ENCODE measurements at regions not wholly inside any gene's neighbourhood (a gene's known extent, or its start where the extent isn't known, plus 50 kb on each side); places are given as distances from the start of the nearest gene placed in this dataset.

- WGBS, 2 experiments (ENCODE audit: insufficient coverage in 2 of 2) = 94 to 100% methylated on average over 2 of the region's 4 CpGs
- H3K27ac ChIP-seq (ENCODE audit: low read depth, low read length, severe bottlenecking) = no peak overlapping the region
- H3K9me3 ChIP-seq (ENCODE audit: control insufficient read depth, low read length) = peaks cover 5% of the 10 kb centered on the region
- no peaks in the 10 kb centered on the region for H3K36me3 ChIP-seq (ENCODE audit: control insufficient read depth, insufficient read depth, low read length)
- no peaks in the 10 kb centered on the region for H3K4me1 ChIP-seq (ENCODE audit: control insufficient read depth, insufficient read depth, low read length, poor library complexity, severe bottlenecking)
- no peak overlapping the region for H3K4me3 ChIP-seq (ENCODE audit: extremely low read depth, insufficient read depth, low read length, poor library complexity, severe bottlenecking)
Measured at GRCh38 chr15:81987628-81988027, 58.2 kb downstream of the MEX3B start.

DNA sequence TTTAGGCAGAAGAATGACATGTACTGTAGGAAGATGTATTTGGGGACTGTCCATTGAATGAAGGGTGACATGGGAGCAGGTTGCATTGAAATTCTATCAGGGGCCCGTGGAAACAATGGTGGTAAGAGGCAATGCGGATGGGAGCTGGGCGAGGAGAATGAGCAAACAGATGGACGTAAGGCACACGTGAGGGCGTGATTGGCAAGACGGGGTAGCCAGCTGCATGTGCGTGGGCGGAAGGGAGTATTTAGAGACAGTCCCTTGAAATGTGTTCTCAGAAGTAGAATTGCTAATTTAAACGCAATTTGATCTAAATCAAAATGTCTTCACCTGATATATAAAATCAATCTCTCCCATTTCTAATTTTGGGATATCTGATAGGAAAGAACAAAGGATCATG lies 62.3 kb downstream of the MEX3B start:
- H3K27ac ChIP-seq (ENCODE audit: low read depth, low read length, severe bottlenecking) = no peak overlapping the region
- 85 to 97% methylated on average over 7 to 9 of the region's 10 CpGs for WGBS, 2 experiments (ENCODE audit: insufficient coverage in 2 of 2)
- no peaks in the 10 kb centered on the region for H3K36me3 ChIP-seq (ENCODE audit: control insufficient read depth, insufficient read depth, low read length)
- no peaks in the 10 kb centered on the region for H3K9me3 ChIP-seq (ENCODE audit: control insufficient read depth, low read length)
- H3K4me1 ChIP-seq (ENCODE audit: control insufficient read depth, insufficient read depth, low read length, poor library complexity, severe bottlenecking) = no peaks in the 10 kb centered on the region
- H3K4me3 ChIP-seq (ENCODE audit: extremely low read depth, insufficient read depth, low read length, poor library complexity, severe bottlenecking) = no peak overlapping the region

DNA sequence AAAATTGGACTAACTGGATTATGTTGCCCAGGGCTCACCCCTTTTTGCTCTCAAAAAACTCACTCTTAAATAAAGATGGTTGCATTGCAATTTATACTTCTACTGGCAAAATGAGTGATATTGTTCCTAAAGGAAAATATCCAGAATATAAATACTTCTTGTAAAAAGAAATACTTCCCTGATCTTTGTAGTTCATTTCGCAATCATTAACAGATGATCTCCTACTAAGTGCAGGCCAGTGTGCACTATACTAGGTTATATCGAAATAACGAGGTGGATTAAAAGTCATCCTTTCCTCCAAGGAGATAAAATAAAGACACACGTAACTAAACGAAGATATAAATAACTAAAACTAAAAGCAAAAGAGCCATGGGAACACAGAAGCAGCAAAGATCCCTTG lies 63.0 kb downstream of the MEX3B start:
- H3K4me1 ChIP-seq (ENCODE audit: control insufficient read depth, insufficient read depth, low read length, poor library complexity, severe bottlenecking) = no peaks in the 10 kb centered on the region
- no peak overlapping the region for H3K4me3 ChIP-seq (ENCODE audit: extremely low read depth, insufficient read depth, low read length, poor library complexity, severe bottlenecking)
- WGBS, 2 experiments (ENCODE audit: insufficient coverage in 2 of 2) = 100% methylated on average over 1 of the region's 5 CpGs; no CpG with 5 or more reads in 1 of the 2 experiments
- H3K36me3 ChIP-seq (ENCODE audit: control insufficient read depth, insufficient read depth, low read length) = no peaks in the 10 kb centered on the region
- H3K9me3 ChIP-seq (ENCODE audit: control insufficient read depth, low read length) = no peaks in the 10 kb centered on the region
- H3K27ac ChIP-seq (ENCODE audit: low read depth, low read length, severe bottlenecking) = no peak overlapping the region

DNA sequence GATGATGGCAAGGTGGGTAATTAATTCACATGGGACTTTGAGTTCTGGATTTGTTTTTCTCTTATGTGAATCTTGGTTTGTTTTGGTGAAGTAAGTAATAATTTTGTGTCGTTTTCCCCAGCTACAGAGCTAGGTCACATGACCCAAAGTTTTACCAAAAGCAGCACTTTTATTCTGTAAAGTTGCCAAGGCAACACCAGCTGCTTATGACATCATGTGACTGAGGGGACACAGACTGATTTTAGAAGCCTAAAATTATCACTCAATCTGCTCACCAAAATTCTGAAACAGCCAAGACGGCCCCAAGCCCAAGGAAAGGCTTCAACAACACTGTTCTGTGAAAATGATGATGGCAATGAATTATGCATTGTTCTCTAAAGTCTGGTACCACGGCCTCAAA lies 63.9 kb downstream of the MEX3B start:
- Histone ChIP-seq H3K4me1 (ENCODE audit: control insufficient read depth, insufficient read depth, low read length, poor library complexity, severe bottlenecking) (no peaks in the 10 kb centered on the region), H3K9me3 (ENCODE audit: control insufficient read depth, low read length) (no peaks in the 10 kb centered on the region), H3K27ac (ENCODE audit: low read depth, low read length, severe bottlenecking) (no peak overlapping the region), H3K4me3 (ENCODE audit: extremely low read depth, insufficient read depth, low read length, poor library complexity, severe bottlenecking) (no peak overlapping the region), H3K36me3 (ENCODE audit: control insufficient read depth, insufficient read depth, low read length) (no peaks in the 10 kb centered on the region)
- no CpG with 5 or more reads among the region's 3 CpGs for WGBS, 2 experiments (ENCODE audit: insufficient coverage in 2 of 2)

GRCh38 chr15:81977464-81977863 lies 68.4 kb downstream of the MEX3B start:
- no peaks in the 10 kb centered on the region for H3K36me3 ChIP-seq (ENCODE audit: control insufficient read depth, insufficient read depth, low read length)
- no peak overlapping the region for H3K27ac ChIP-seq (ENCODE audit: low read depth, low read length, severe bottlenecking)
- H3K4me3 ChIP-seq (ENCODE audit: extremely low read depth, insufficient read depth, low read length, poor library complexity, severe bottlenecking) = no peak overlapping the region
- WGBS, 2 experiments (ENCODE audit: insufficient coverage in 2 of 2) = 100% methylated on average over 1 of the region's 1 CpG
- H3K9me3 ChIP-seq (ENCODE audit: control insufficient read depth, low read length) = no peaks in the 10 kb centered on the region
- no peaks in the 10 kb centered on the region for H3K4me1 ChIP-seq (ENCODE audit: control insufficient read depth, insufficient read depth, low read length, poor library complexity, severe bottlenecking)

- Histone ChIP-seq H3K4me1 (ENCODE audit: control insufficient read depth, insufficient read depth, low read length, poor library complexity, severe bottlenecking) (no peaks in the 10 kb centered on the region), H3K36me3 (ENCODE audit: control insufficient read depth, insufficient read depth, low read length) (no peaks in the 10 kb centered on the region), H3K9me3 (ENCODE audit: control insufficient read depth, low read length) (no peaks in the 10 kb centered on the region), H3K27ac (ENCODE audit: low read depth, low read length, severe bottlenecking) (no peak overlapping the region), H3K4me3 (ENCODE audit: extremely low read depth, insufficient read depth, low read length, poor library complexity, severe bottlenecking) (no peak overlapping the region)
- no CpG with 5 or more reads among the region's 2 CpGs for WGBS, 2 experiments (ENCODE audit: insufficient coverage in 2 of 2)
Measured at GRCh38 chr15:81968691-81969090, 77.1 kb downstream of the MEX3B start.

- Histone ChIP-seq H3K27ac (ENCODE audit: low read depth, low read length, severe bottlenecking) (no peak overlapping the region), H3K4me3 (ENCODE audit: extremely low read depth, insufficient read depth, low read length, poor library complexity, severe bottlenecking) (no peak overlapping the region), H3K4me1 (ENCODE audit: control insufficient read depth, insufficient read depth, low read length, poor library complexity, severe bottlenecking) (no peaks in the 10 kb centered on the region), H3K9me3 (ENCODE audit: control insufficient read depth, low read length) (no peaks in the 10 kb centered on the region), H3K36me3 (ENCODE audit: control insufficient read depth, insufficient read depth, low read length) (no peaks in the 10 kb centered on the region)
- 83% methylated on average over 1 of the region's 3 CpGs; no CpG with 5 or more reads in 1 of the 2 experiments for WGBS, 2 experiments (ENCODE audit: insufficient coverage in 2 of 2)
Measured at GRCh38 chr15:81966631-81967030, 79.2 kb downstream of the MEX3B start.

DNA sequence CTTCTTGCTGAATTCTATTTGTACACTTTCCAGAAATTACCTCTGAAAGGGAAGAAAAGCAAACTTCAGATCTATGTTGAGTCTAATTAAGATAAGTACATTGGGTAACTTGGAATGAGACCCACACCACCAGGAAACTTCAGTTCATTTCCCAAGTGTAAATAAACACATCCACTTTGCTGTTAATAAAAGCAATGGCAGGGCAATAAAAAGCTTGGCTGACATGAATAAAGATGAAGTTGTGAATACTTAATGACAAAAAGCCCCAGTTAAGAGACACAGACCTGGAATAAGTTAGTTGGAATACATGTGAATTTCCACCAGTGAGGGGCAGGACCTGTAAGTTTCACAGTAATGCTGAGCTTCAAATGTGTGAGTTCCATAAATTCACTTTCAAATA lies 83.3 kb downstream of the MEX3B start:
- Histone ChIP-seq H3K27ac (ENCODE audit: low read depth, low read length, severe bottlenecking) (no peak overlapping the region), H3K4me1 (ENCODE audit: control insufficient read depth, insufficient read depth, low read length, poor library complexity, severe bottlenecking) (peaks cover 7% of the 10 kb centered on the region), H3K4me3 (ENCODE audit: extremely low read depth, insufficient read depth, low read length, poor library complexity, severe bottlenecking) (no peak overlapping the region), H3K36me3 (ENCODE audit: control insufficient read depth, insufficient read depth, low read length) (no peaks in the 10 kb centered on the region), H3K9me3 (ENCODE audit: control insufficient read depth, low read length) (no peaks in the 10 kb centered on the region)

GRCh38 chr15:81959196-81959595 lies 86.6 kb downstream of the MEX3B start:
- no peaks in the 10 kb centered on the region for H3K9me3 ChIP-seq (ENCODE audit: control insufficient read depth, low read length)
- H3K36me3 ChIP-seq (ENCODE audit: control insufficient read depth, insufficient read depth, low read length) = no peaks in the 10 kb centered on the region
- peaks cover 7% of the 10 kb centered on the region for H3K4me1 ChIP-seq (ENCODE audit: control insufficient read depth, insufficient read depth, low read length, poor library complexity, severe bottlenecking)
- H3K4me3 ChIP-seq (ENCODE audit: extremely low read depth, insufficient read depth, low read length, poor library complexity, severe bottlenecking) = no peak overlapping the region
- H3K27ac ChIP-seq (ENCODE audit: low read depth, low read length, severe bottlenecking) = no peak overlapping the region
- WGBS, 2 experiments (ENCODE audit: insufficient coverage in 2 of 2) = 88 to 96% methylated on average over 2 to 3 of the region's 3 CpGs

- Histone ChIP-seq H3K27ac (ENCODE audit: low read depth, low read length, severe bottlenecking) (no peak overlapping the region), H3K9me3 (ENCODE audit: control insufficient read depth, low read length) (no peaks in the 10 kb centered on the region), H3K36me3 (ENCODE audit: control insufficient read depth, insufficient read depth, low read length) (no peaks in the 10 kb centered on the region), H3K4me1 (ENCODE audit: control insufficient read depth, insufficient read depth, low read length, poor library complexity, severe bottlenecking) (peaks cover 7% of the 10 kb centered on the region), H3K4me3 (ENCODE audit: extremely low read depth, insufficient read depth, low read length, poor library complexity, severe bottlenecking) (no peak overlapping the region)
- 92 to 100% methylated on average over 2 to 3 of the region's 4 CpGs for WGBS, 2 experiments (ENCODE audit: insufficient coverage in 2 of 2)
Measured at GRCh38 chr15:81957698-81958097, 88.1 kb downstream of the MEX3B start.

DNA sequence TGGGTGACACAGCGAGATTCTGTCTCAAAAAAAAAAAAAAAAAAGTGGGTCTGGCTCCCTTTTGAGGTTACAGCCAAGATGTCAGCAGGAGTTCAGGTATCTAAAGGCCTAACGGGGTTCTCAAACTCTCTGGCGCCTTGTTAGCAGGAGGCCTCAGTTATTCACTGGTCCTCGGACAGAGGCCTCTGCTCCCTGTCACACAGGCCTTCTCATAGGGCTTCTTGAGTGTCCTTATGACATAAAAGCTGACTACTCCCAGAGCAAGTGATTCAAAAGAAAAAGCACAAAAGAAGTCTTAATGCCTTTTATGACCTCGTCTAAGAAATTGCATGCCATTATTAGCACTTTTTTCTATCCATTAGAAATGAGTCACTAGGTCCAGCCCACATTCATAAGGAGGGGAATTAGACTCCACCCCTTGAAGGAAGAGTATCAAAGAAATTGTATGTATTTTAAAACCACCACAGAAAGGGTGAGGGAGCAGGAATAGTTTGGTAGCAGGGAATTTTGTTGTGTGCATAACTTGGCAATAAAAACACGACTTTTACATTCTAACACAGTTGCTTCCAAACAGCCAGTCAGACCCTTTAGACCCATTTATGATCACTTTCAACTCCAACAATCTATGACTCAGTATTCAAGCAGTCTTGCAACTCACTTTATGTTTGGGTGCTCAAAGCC lies 90.3 kb downstream of the MEX3B start:
- Histone ChIP-seq H3K9me3 (ENCODE audit: control insufficient read depth, low read length) (no peaks in the 10 kb centered on the region), H3K4me1 (ENCODE audit: control insufficient read depth, insufficient read depth, low read length, poor library complexity, severe bottlenecking) (peaks cover 13% of the 10 kb centered on the region), H3K4me3 (ENCODE audit: extremely low read depth, insufficient read depth, low read length, poor library complexity, severe bottlenecking) (no peak overlapping the region), H3K36me3 (ENCODE audit: control insufficient read depth, insufficient read depth, low read length) (no peaks in the 10 kb centered on the region), H3K27ac (ENCODE audit: low read depth, low read length, severe bottlenecking) (peak overlapping the region; percentile 3)
- 94 to 96% methylated on average over 4 to 5 of the region's 6 CpGs for WGBS, 2 experiments (ENCODE audit: insufficient coverage in 2 of 2)
